ENCODE measurements at regions not wholly inside any gene's neighbourhood (a gene's known extent, or its start where the extent isn't known, plus 50 kb on each side); places are given as distances from the start of the nearest gene placed in this dataset.

GRCh38 chr6:48916607-48917006 is 546.4 kb downstream of the MMUT start:
- H3K9me3 ChIP-seq (ENCODE audit: control insufficient read depth, low read length) = peaks cover 4% of the 10 kb centered on the region
- DNase-seq (no peak), ATAC-seq (ENCODE audit: low FRiP score) (no peak)
- no peaks in the 10 kb centered on the region for H3K36me3 ChIP-seq (ENCODE audit: control insufficient read depth in 1 of 2, insufficient read depth in 2 of 2, low read length in 1 of 2)
- intact Hi-C loops (cut with DNase I) = no loop called here
- H3K4me1 ChIP-seq (ENCODE audit: control insufficient read depth in 1 of 2, insufficient read depth in 2 of 2, low read length in 2 of 2) = no peaks in the 10 kb centered on the region
- H3K27ac ChIP-seq (ENCODE audit: low read depth in 1 of 2, low read length in 2 of 2) = no peak overlapping the region
- H3K4me3 ChIP-seq (ENCODE audit: low read length in 2 of 2) = no peak overlapping the region
- no peaks in the 10 kb centered on the region for H3K27me3 ChIP-seq (ENCODE audit: control insufficient read depth in 1 of 2, insufficient read depth in 2 of 2, low read length in 1 of 2)

GRCh38 chr6:48915591-48915990 is 547.5 kb downstream of the MMUT start:
- no peaks in the 10 kb centered on the region for H3K27me3 ChIP-seq (ENCODE audit: control insufficient read depth in 1 of 2, insufficient read depth in 2 of 2, low read length in 1 of 2)
- H3K27ac ChIP-seq (ENCODE audit: low read depth in 1 of 2, low read length in 2 of 2) = no peak overlapping the region
- H3K9me3 ChIP-seq (ENCODE audit: control insufficient read depth, low read length) = peaks cover 2% of the 10 kb centered on the region
- no peak overlapping the region for H3K4me3 ChIP-seq (ENCODE audit: low read length in 2 of 2)
- ATAC-seq (ENCODE audit: low FRiP score) (no peak), DNase-seq (no peak)
- no peaks in the 10 kb centered on the region for H3K36me3 ChIP-seq (ENCODE audit: control insufficient read depth in 1 of 2, insufficient read depth in 2 of 2, low read length in 1 of 2)
- H3K4me1 ChIP-seq (ENCODE audit: control insufficient read depth in 1 of 2, insufficient read depth in 2 of 2, low read length in 2 of 2) = no peaks in the 10 kb centered on the region
- intact Hi-C loops (cut with DNase I) = no loop called here

- ATAC-seq (ENCODE audit: low FRiP score) = no peak
- WGBS, 2 donors = 92 to 95% methylated on average over 2 of the region's 2 CpGs
Observed at GRCh38 chr6:48912503-48912902, 550.5 kb downstream of the MMUT start.

GRCh38 chr6:48904809-48905208 is 558.2 kb downstream of the MMUT start:
- Histone ChIP-seq H3K27me3 (ENCODE audit: control insufficient read depth in 1 of 2, insufficient read depth in 2 of 2, low read length in 1 of 2) (no peaks in the 10 kb centered on the region), H3K4me3 (ENCODE audit: low read length in 2 of 2) (no peak overlapping the region), H3K9me3 (ENCODE audit: control insufficient read depth, low read length) (no peaks in the 10 kb centered on the region), H3K36me3 (ENCODE audit: control insufficient read depth in 1 of 2, insufficient read depth in 2 of 2, low read length in 1 of 2) (no peaks in the 10 kb centered on the region), H3K27ac (ENCODE audit: low read depth in 1 of 2, low read length in 2 of 2) (no peak overlapping the region), H3K4me1 (ENCODE audit: control insufficient read depth in 1 of 2, insufficient read depth in 2 of 2, low read length in 2 of 2) (no peaks in the 10 kb centered on the region)
- intact Hi-C loops (cut with DNase I) = no loop called here
- DNase-seq = no peak
- no peak for ATAC-seq (ENCODE audit: low FRiP score)

More at GRCh38 chr6:48912503-48912902, 550.5 kb downstream of the MMUT start:
- H3K36me3 ChIP-seq (ENCODE audit: control insufficient read depth in 1 of 2, insufficient read depth in 2 of 2, low read length in 1 of 2) = no peaks in the 10 kb centered on the region
- no peaks in the 10 kb centered on the region for H3K27me3 ChIP-seq (ENCODE audit: control insufficient read depth in 1 of 2, insufficient read depth in 2 of 2, low read length in 1 of 2)
- H3K4me3 ChIP-seq (ENCODE audit: low read length in 2 of 2) = no peak overlapping the region
- DNase-seq = no peak
- intact Hi-C loops (cut with DNase I) = no loop called here
- H3K27ac ChIP-seq (ENCODE audit: low read depth in 1 of 2, low read length in 2 of 2) = no peak overlapping the region
- H3K9me3 ChIP-seq (ENCODE audit: control insufficient read depth, low read length) = peaks cover 2% of the 10 kb centered on the region
- no peaks in the 10 kb centered on the region for H3K4me1 ChIP-seq (ENCODE audit: control insufficient read depth in 1 of 2, insufficient read depth in 2 of 2, low read length in 2 of 2)

- Histone ChIP-seq H3K4me3 (ENCODE audit: low read length in 2 of 2) (no peak overlapping the region), H3K27ac (ENCODE audit: low read depth in 1 of 2, low read length in 2 of 2) (no peak overlapping the region), H3K4me1 (ENCODE audit: control insufficient read depth in 1 of 2, insufficient read depth in 2 of 2, low read length in 2 of 2) (no peaks in the 10 kb centered on the region), H3K9me3 (ENCODE audit: control insufficient read depth, low read length) (no peaks in the 10 kb centered on the region), H3K36me3 (ENCODE audit: control insufficient read depth in 1 of 2, insufficient read depth in 2 of 2, low read length in 1 of 2) (no peaks in the 10 kb centered on the region), H3K27me3 (ENCODE audit: control insufficient read depth in 1 of 2, insufficient read depth in 2 of 2, low read length in 1 of 2) (no peaks in the 10 kb centered on the region)
- 81 to 87% methylated on average over 3 of the region's 3 CpGs for WGBS, 2 donors
- intact Hi-C loops (cut with DNase I) = no loop called here
- DNase-seq = no peak
- ATAC-seq (ENCODE audit: low FRiP score) = no peak
Observed at GRCh38 chr6:48894469-48894868, 568.6 kb downstream of the MMUT start.

GRCh38 chr6:48893048-48893447 is 570.0 kb downstream of the MMUT start:
- H3K4me1 ChIP-seq (ENCODE audit: control insufficient read depth in 1 of 2, insufficient read depth in 2 of 2, low read length in 2 of 2) = no peaks in the 10 kb centered on the region
- no peaks in the 10 kb centered on the region for H3K9me3 ChIP-seq (ENCODE audit: control insufficient read depth, low read length)
- DNase-seq (no peak), ATAC-seq (ENCODE audit: low FRiP score) (no peak)
- H3K36me3 ChIP-seq (ENCODE audit: control insufficient read depth in 1 of 2, insufficient read depth in 2 of 2, low read length in 1 of 2) = no peaks in the 10 kb centered on the region
- H3K4me3 ChIP-seq (ENCODE audit: low read length in 2 of 2) = no peak overlapping the region
- whole genome bisulfite sequencing, 2 donors = 83 to 86% methylated on average over 1 of the region's 1 CpG
- no peaks in the 10 kb centered on the region for H3K27me3 ChIP-seq (ENCODE audit: control insufficient read depth in 1 of 2, insufficient read depth in 2 of 2, low read length in 1 of 2)
- intact Hi-C loops (cut with DNase I) = no loop called here
- H3K27ac ChIP-seq (ENCODE audit: low read depth in 1 of 2, low read length in 2 of 2) = no peak overlapping the region

- Histone ChIP-seq H3K4me1 (ENCODE audit: control insufficient read depth in 1 of 2, insufficient read depth in 2 of 2, low read length in 2 of 2) (no peaks in the 10 kb centered on the region), H3K4me3 (ENCODE audit: low read length in 2 of 2) (no peak overlapping the region)
Observed at GRCh38 chr6:48891308-48891707, 571.7 kb downstream of the MMUT start.

GRCh38 chr6:48889429-48889828 is 573.6 kb downstream of the MMUT start:
- Histone ChIP-seq H3K27me3 (ENCODE audit: control insufficient read depth in 1 of 2, insufficient read depth in 2 of 2, low read length in 1 of 2) (no peaks in the 10 kb centered on the region), H3K4me3 (ENCODE audit: low read length in 2 of 2) (no peak overlapping the region), H3K27ac (ENCODE audit: low read depth in 1 of 2, low read length in 2 of 2) (no peak overlapping the region), H3K4me1 (ENCODE audit: control insufficient read depth in 1 of 2, insufficient read depth in 2 of 2, low read length in 2 of 2) (no peaks in the 10 kb centered on the region), H3K36me3 (ENCODE audit: control insufficient read depth in 1 of 2, insufficient read depth in 2 of 2, low read length in 1 of 2) (no peaks in the 10 kb centered on the region), H3K9me3 (ENCODE audit: control insufficient read depth, low read length) (no peaks in the 10 kb centered on the region)
- intact Hi-C loops (cut with DNase I) = no loop called here
- ATAC-seq (ENCODE audit: low FRiP score) (no peak), DNase-seq (no peak)
- 63 to 64% methylated on average over 2 of the region's 2 CpGs for WGBS, 2 donors

More at GRCh38 chr6:48891308-48891707, 571.7 kb downstream of the MMUT start:
- DNase-seq (no peak), ATAC-seq (ENCODE audit: low FRiP score) (no peak)
- intact Hi-C loops (cut with DNase I) = no loop called here
- Histone ChIP-seq H3K27ac (ENCODE audit: low read depth in 1 of 2, low read length in 2 of 2) (no peak overlapping the region), H3K36me3 (ENCODE audit: control insufficient read depth in 1 of 2, insufficient read depth in 2 of 2, low read length in 1 of 2) (no peaks in the 10 kb centered on the region), H3K27me3 (ENCODE audit: control insufficient read depth in 1 of 2, insufficient read depth in 2 of 2, low read length in 1 of 2) (no peaks in the 10 kb centered on the region), H3K9me3 (ENCODE audit: control insufficient read depth, low read length) (no peaks in the 10 kb centered on the region)
- 92 to 94% methylated on average over 3 of the region's 3 CpGs for WGBS, 2 donors

GRCh38 chr6:48883116-48883515 is 579.9 kb downstream of the MMUT start:
- DNase-seq (no peak), ATAC-seq (ENCODE audit: low FRiP score) (no peak)
- Histone ChIP-seq H3K9me3 (ENCODE audit: control insufficient read depth, low read length) (no peaks in the 10 kb centered on the region), H3K36me3 (ENCODE audit: control insufficient read depth in 1 of 2, insufficient read depth in 2 of 2, low read length in 1 of 2) (no peaks in the 10 kb centered on the region), H3K27me3 (ENCODE audit: control insufficient read depth in 1 of 2, insufficient read depth in 2 of 2, low read length in 1 of 2) (no peaks in the 10 kb centered on the region), H3K4me1 (ENCODE audit: control insufficient read depth in 1 of 2, insufficient read depth in 2 of 2, low read length in 2 of 2) (no peaks in the 10 kb centered on the region), H3K27ac (ENCODE audit: low read depth in 1 of 2, low read length in 2 of 2) (no peak overlapping the region), H3K4me3 (ENCODE audit: low read length in 2 of 2) (no peak overlapping the region)
- intact Hi-C loops (cut with DNase I) = no loop called here
